Astrocyte (in vitro differentiated cells and primary cell): ENCODE measurements at regions not wholly inside any gene's neighbourhood (a gene's known extent, or its start where the extent isn't known, plus 50 kb on each side); places are given as distances from the start of the nearest gene placed in this dataset.
"Not testable (repeated sequence)": the region's sequence is repeated elsewhere in the genome, so short reads cannot be mapped to it uniquely, and the experiment has no call there.

ENCODE experiments used
- EZH2 ChIP-seq: IDR thresholded peaks from 2 replicates; pipeline ENCODE4 v1.6.1; 2012; ENCODE audit warnings: mild to moderate bottlenecking, low read length, inconsistent platforms; ENCODE audit not compliant: insufficient read depth
- TF ChIP-seq, protein P1 (sequence below): IDR thresholded peaks from 2 replicates; pipeline ENCODE4 v1.5.1; 2011; ENCODE audit warnings: low read depth, mild to moderate bottlenecking, inconsistent platforms, low read length, moderate library complexity; ENCODE audit not compliant: insufficient read depth

- TF ChIP-seq, protein P1, sequence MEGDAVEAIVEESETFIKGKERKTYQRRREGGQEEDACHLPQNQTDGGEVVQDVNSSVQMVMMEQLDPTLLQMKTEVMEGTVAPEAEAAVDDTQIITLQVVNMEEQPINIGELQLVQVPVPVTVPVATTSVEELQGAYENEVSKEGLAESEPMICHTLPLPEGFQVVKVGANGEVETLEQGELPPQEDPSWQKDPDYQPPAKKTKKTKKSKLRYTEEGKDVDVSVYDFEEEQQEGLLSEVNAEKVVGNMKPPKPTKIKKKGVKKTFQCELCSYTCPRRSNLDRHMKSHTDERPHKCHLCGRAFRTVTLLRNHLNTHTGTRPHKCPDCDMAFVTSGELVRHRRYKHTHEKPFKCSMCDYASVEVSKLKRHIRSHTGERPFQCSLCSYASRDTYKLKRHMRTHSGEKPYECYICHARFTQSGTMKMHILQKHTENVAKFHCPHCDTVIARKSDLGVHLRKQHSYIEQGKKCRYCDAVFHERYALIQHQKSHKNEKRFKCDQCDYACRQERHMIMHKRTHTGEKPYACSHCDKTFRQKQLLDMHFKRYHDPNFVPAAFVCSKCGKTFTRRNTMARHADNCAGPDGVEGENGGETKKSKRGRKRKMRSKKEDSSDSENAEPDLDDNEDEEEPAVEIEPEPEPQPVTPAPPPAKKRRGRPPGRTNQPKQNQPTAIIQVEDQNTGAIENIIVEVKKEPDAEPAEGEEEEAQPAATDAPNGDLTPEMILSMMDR: not testable (repeated sequence)
- TF ChIP-seq EZH2: not testable (repeated sequence)
Measured at GRCh38 chr7:22028656-22029055, 83.0 kb upstream of the CDCA7L start.
